HS-5 (cell line): ENCODE measurements at regions not wholly inside any gene's neighbourhood (a gene's known extent, or its start where the extent isn't known, plus 50 kb on each side); places are given as distances from the start of the nearest gene placed in this dataset.
A peak's percentile ranks its signal among the peaks of the same experiment; 100 is the strongest.

Experiments used
- DNase-seq: peaks from one replicate; pipeline ENCODE4 v3.0.0-alpha.2; 2012; ENCODE audit warnings: low read depth

- DNase-seq, result no peak
Observed at GRCh38 chr10:83357627-83358026, 781.7 kb upstream of the GHITM start.

- DNase-seq, result no peak
Observed at GRCh38 chr10:83367036-83367435, 772.3 kb upstream of the GHITM start.

GRCh38 chr10:83371696-83372490, 767.4 kb upstream of the GHITM start:
- DNase-seq, result no peak

GRCh38 chr10:83372646-83373045, 766.7 kb upstream of the GHITM start:
- DNase-seq, result peak; percentile 41

- no peak for DNase-seq
Observed at GRCh38 chr10:83373671-83374070, 765.6 kb upstream of the GHITM start.

- no peak for DNase-seq
Observed at GRCh38 chr10:83374741-83375140, 764.6 kb upstream of the GHITM start.

- no peak for DNase-seq
Observed at GRCh38 chr10:83375274-83375673, 764.0 kb upstream of the GHITM start.

GRCh38 chr10:83397806-83398205, 741.5 kb upstream of the GHITM start:
- DNase-seq, result no peak

DNA sequence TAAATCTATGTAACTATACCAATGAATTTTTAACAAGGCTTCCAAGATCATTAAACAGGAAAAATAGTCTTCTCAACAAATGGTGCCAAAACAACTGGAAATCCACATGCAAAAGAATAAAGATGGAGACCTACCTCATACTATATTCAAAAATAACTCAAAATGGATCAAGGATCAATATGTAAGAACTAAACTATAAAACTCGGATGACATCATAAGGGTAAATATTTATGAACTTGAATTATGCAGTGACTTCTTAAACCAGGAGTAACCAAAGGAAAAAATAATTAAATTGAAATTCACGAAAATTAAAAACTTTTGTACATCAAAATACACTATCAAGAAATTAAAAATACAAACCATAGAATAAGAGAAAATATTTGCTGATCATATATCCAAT, 728.7 kb upstream of the GHITM start:
- DNase-seq, result no peak

DNA sequence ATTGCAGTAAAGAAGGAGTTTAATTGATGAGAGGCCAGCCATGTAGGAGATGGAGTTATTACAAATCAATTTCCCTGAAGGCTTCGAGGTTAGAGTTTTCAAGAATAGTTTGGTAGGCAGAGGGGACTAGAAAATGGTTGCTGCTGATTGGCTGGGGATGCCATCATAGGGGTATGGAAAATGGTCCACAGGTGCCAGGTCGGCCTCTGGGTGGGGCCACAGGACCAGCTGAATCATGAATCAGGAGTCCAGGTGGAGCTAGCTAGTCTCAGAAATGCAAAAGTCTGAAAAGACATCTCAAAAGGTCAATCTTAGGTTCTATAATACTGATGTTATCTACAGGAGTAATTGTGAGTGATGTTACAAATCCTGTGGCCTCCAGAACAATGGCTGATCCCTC, 714.0 kb upstream of the GHITM start:
- no peak for DNase-seq

DNA sequence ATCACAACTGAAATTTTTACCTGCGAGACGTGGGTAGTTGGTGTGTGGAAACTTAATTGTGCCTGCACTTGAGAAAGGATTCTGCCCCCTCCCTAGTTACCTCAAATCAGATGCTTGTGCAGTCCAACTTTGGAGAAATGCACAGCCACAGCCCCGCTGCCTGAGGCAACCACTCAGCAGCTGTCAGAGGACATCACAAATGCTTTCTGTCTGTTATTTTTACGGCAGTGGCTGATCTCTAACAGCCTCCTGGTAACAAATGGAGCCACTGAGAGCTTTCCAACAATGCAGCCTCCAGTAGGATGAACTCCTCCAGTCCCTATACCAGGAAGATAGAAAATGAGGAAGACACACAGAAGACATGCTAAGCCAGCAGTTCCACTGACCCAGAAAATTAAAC, 712.2 kb upstream of the GHITM start:
- DNase-seq, result no peak

- DNase-seq, result no peak
Observed at GRCh38 chr10:83432261-83433045, 706.9 kb upstream of the GHITM start.

GRCh38 chr10:83433705-83434104, 705.6 kb upstream of the GHITM start:
- no peak for DNase-seq

DNA sequence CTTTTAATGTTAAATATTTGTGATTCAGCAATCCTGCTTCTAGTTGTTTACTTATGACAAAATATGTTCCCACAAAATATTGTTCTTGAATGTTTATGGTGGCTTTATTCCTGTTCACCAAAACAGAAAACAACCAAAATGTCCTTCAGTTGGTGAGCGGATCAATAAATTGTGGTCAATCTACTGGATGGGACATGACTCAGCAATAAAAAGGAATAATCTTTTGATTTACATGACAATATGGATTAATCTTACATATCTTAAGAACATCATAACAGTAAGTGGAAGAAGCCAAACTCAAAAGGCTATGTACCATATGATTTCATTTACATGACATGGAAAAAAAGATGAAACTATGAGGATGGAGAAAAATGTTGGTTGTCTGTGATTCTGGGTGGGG, 691.3 kb upstream of the GHITM start:
- DNase-seq, result no peak

- DNase-seq, result no peak
Observed at GRCh38 chr10:83458611-83459010, 680.7 kb upstream of the GHITM start.

- DNase-seq, result no peak
Observed at GRCh38 chr10:83459124-83459523, 680.2 kb upstream of the GHITM start.

DNA sequence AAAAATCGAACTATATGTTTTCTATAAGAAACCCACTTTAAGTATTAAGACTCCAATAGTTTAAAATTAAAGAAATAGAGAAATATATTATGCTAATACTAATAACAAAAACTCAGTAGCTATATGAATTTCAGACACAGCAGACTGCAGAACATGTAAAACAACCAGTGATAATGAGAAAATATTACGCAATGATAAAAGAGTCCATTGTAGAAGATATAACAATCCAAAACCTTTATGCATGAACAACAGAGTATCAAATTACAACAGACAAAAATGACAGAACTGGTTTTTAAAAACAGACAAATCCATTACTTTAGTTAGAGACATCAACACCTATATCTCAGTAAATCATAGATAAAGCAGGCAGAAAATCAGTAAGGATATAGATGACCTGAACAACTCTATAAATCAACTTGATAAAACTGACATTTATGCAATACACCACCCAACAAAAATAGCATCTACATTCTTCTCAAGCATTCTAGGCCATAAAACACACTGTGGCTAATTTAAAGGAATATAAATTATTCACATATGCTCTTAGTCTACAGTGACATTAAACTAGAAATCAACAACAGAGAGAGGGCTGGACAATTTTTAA, 669.5 kb upstream of the GHITM start:
- no peak for DNase-seq

- DNase-seq, result no peak
Observed at GRCh38 chr10:83476211-83476610, 663.1 kb upstream of the GHITM start.

DNA sequence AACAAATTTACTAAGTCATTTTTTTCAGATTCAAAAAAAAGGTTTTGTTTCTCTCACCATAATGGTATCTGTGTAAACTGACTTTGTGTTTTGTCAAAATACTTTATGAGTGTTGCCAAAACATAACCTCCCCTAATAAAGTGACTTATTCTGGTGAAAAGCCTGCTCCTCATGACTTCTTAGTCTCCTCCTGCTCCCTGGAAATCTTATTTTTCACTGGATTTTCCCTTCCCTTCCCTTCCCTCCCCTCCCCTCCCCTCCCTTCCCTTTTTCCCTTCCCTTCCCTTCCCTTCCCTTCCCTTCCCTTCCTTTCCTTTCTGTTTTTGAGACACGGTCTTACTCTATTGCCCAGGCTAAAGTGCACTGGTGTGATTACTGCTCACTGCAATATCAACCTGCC, 650.1 kb upstream of the GHITM start:
- DNase-seq, result no peak

DNA sequence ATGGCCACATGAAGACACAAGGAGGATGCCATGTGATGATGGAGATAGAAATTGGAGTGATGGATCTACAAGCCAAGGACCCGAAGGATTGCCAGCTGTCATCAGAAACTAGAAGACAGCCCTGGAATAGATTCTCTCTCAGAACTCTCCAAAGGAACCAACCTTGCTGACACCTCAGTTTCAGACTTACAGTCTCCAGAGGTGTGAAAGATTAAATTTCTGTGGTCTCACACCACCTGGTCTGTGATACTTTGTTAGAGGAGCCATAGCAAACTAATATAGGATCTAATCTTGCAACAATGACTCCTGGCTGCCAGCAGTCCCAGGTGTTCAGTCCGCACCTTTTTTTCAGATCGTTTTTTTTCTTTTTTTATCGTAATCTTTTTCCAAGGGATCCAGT, 647.3 kb upstream of the GHITM start:
- DNase-seq, result no peak

- DNase-seq, result no peak
Observed at GRCh38 chr10:83512681-83513080, 626.6 kb upstream of the GHITM start.

GRCh38 chr10:83515001-83515400, 624.3 kb upstream of the GHITM start:
- DNase-seq, result no peak

DNA sequence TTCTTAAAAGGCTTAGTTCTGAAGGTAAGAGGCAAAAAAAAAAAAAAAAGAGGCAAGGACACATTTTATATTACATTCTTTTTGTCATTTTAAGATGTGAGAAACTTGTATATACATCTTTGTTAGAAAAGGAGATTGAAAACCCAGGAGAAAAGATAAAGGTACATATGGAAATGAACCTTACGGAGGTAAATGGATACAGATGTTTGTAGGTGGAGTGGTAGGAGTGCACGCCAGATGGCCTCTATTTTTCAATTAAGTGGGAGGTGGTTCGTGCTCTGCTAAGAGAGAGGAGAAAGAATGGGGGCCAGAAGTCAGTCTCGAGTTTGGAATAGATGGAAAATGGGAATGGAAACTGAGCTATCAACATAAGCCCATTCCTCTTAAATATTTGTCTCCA, 622.5 kb upstream of the GHITM start:
- no peak for DNase-seq
